ENCODE measurements at regions not wholly inside any gene's neighbourhood (a gene's known extent, or its start where the extent isn't known, plus 50 kb on each side); places are given as distances from the start of the nearest gene placed in this dataset.

- TF ChIP-seq CTCF (IDR thresholded peaks at IDR 0.05; ENCODE audit: insufficient read depth, low read length), result no peak
- DNase-seq (ENCODE audit: low read depth), result no peak
- H3K4me3 ChIP-seq (ENCODE audit: low read depth, low read length), result no peak overlapping the region
Observed at GRCh38 chr4:188297873-188298272, 158.6 kb downstream of the TRIML1 start.

GRCh38 chr4:188299161-188299560, 159.9 kb downstream of the TRIML1 start:
- no peak for TF ChIP-seq CTCF (IDR thresholded peaks at IDR 0.05; ENCODE audit: insufficient read depth, low read length)
- DNase-seq (ENCODE audit: low read depth), result no peak
- H3K4me3 ChIP-seq (ENCODE audit: low read depth, low read length), result no peak overlapping the region

GRCh38 chr4:188300385-188300784, 161.1 kb downstream of the TRIML1 start:
- DNase-seq (ENCODE audit: low read depth), result no peak
- TF ChIP-seq CTCF (IDR thresholded peaks at IDR 0.05; ENCODE audit: insufficient read depth, low read length), result no peak
- H3K4me3 ChIP-seq (ENCODE audit: low read depth, low read length), result no peak overlapping the region

GRCh38 chr4:188305690-188306089, 166.4 kb downstream of the TRIML1 start:
- no peak for TF ChIP-seq CTCF (IDR thresholded peaks at IDR 0.05; ENCODE audit: insufficient read depth, low read length)
- DNase-seq (ENCODE audit: low read depth), result no peak
- H3K4me3 ChIP-seq (ENCODE audit: low read depth, low read length), result no peak overlapping the region

GRCh38 chr4:188307591-188307990, 168.3 kb downstream of the TRIML1 start:
- DNase-seq (ENCODE audit: low read depth), result no peak
- H3K4me3 ChIP-seq (ENCODE audit: low read depth, low read length), result no peak overlapping the region
- no peak for TF ChIP-seq CTCF (IDR thresholded peaks at IDR 0.05; ENCODE audit: insufficient read depth, low read length)

GRCh38 chr4:188308142-188308541, 168.9 kb downstream of the TRIML1 start:
- TF ChIP-seq CTCF (IDR thresholded peaks at IDR 0.05; ENCODE audit: insufficient read depth, low read length), result no peak
- H3K4me3 ChIP-seq (ENCODE audit: low read depth, low read length), result no peak overlapping the region
- DNase-seq (ENCODE audit: low read depth), result no peak

GRCh38 chr4:188316391-188316790, 177.2 kb downstream of the TRIML1 start:
- H3K4me3 ChIP-seq (ENCODE audit: low read depth, low read length), result no peak overlapping the region
- no peak for DNase-seq (ENCODE audit: low read depth)
- no peak for TF ChIP-seq CTCF (IDR thresholded peaks at IDR 0.05; ENCODE audit: insufficient read depth, low read length)
